CD14-positive monocyte (primary cell): ENCODE measurements at regions not wholly inside any gene's neighbourhood (a gene's known extent, or its start where the extent isn't known, plus 50 kb on each side); places are given as distances from the start of the nearest gene placed in this dataset.

ENCODE experiments used
- DNase-seq, 3 donors: peaks; one replicate each; pipeline ENCODE4 v3.0.0-alpha.2; 2011 to 2022
- H2AFZ ChIP-seq: 2 replicates; pipeline ENCODE4 v1.6.0; 2012; ENCODE audit warnings: mild to moderate bottlenecking, low read depth, low read length, inconsistent platforms; ENCODE audit not compliant: insufficient read depth, poor library complexity, severe bottlenecking
- H3K27ac ChIP-seq, 2 donors: 1 replicate in 1 of 2; 2 replicates in 1 of 2; pipeline ENCODE4 v1.5.1; 2012 to 2013; ENCODE audit warnings: low read length in 2 of 2, control low read depth in 1 of 2, inconsistent platforms in 1 of 2, low read depth in 1 of 2, mild to moderate bottlenecking in 1 of 2
- H3K27me3 ChIP-seq, 2 donors: one replicate each; pipeline versions ENCODE4 v1.6.0 to v1.6.1; 2011 to 2013; ENCODE audit warnings: low read length in 2 of 2; ENCODE audit not compliant: control insufficient read depth in 2 of 2, insufficient read depth in 2 of 2
- H3K36me3 ChIP-seq, 2 donors: replicated peaks in 1 of 2; 1 replicate in 1 of 2; 2 replicates in 1 of 2; pipeline versions ENCODE4 v1.5.1 to v1.6.1; 2012 to 2013; ENCODE audit warnings: low read length in 2 of 2, control low read depth in 1 of 2, inconsistent platforms in 1 of 2, mild to moderate bottlenecking in 1 of 2; ENCODE audit not compliant: insufficient read depth in 2 of 2, control insufficient read depth in 1 of 2
- H3K4me1 ChIP-seq, 2 donors: 1 replicate in 1 of 2; 2 replicates in 1 of 2; pipeline versions ENCODE4 v1.5.1 to v1.6.1; 2012 to 2013; ENCODE audit warnings: low read length in 2 of 2, control low read depth in 1 of 2, inconsistent platforms in 1 of 2, mild to moderate bottlenecking in 1 of 2, moderate library complexity in 1 of 2; ENCODE audit not compliant: insufficient read depth in 2 of 2, control insufficient read depth in 1 of 2
- H3K4me2 ChIP-seq: replicated peaks from 2 replicates; pipeline ENCODE3; 2012; ENCODE audit warnings: low read length, moderate library complexity, mild to moderate bottlenecking; ENCODE audit not compliant: poor library complexity, severe bottlenecking; ENCODE audit errors: extremely low read depth
- H3K4me3 ChIP-seq, 3 experiments: fragments of 200-600 bp in 1 of 3; sonication (generic) in 1 of 3; replicated peaks in 1 of 3; 1 replicate in 2 of 3; 2 replicates in 1 of 3; pipeline ENCODE4 v1.5.1; 2011 to 2013; ENCODE audit warnings: low read length in 3 of 3, mild to moderate bottlenecking in 3 of 3, control low read depth in 2 of 3, low read depth in 2 of 3, inconsistent platforms in 1 of 3, moderate library complexity in 1 of 3
- H3K79me2 ChIP-seq: 2 replicates; pipeline ENCODE4 v1.6.0; 2012; ENCODE audit warnings: mild to moderate bottlenecking, control low read depth, inconsistent platforms, low read length, moderate library complexity; ENCODE audit not compliant: insufficient read depth
- H3K9ac ChIP-seq: 2 replicates; pipeline ENCODE4 v1.6.0; 2017; ENCODE audit warnings: low read length, mild to moderate bottlenecking; ENCODE audit not compliant: insufficient read depth, poor library complexity, severe bottlenecking
- H3K9me3 ChIP-seq, 2 donors: replicated peaks in 1 of 2; 1 replicate in 1 of 2; 2 replicates in 1 of 2; pipeline versions ENCODE4 v1.5.1 to v1.6.1; 2012 to 2013; ENCODE audit warnings: low read length in 2 of 2, control low read depth in 1 of 2; ENCODE audit not compliant: control insufficient read depth in 1 of 2, insufficient read depth in 1 of 2
- H4K20me1 ChIP-seq: 2 replicates; pipeline ENCODE4 v1.6.0; 2012; ENCODE audit warnings: mild to moderate bottlenecking, low read length, control low read depth, moderate library complexity; ENCODE audit not compliant: insufficient read depth
- H3K27ac Mint-ChIP-seq, 7 donors: one replicate each; pipeline ENCODE4 v1.8.0; 2020; ENCODE audit warnings: mild to moderate bottlenecking in 7 of 7, mixed read lengths in 7 of 7, moderate library complexity in 6 of 7, inconsistent platforms in 2 of 7
- H3K27me3 Mint-ChIP-seq, 3 donors: one replicate each; pipeline ENCODE4 v1.8.0; 2021 to 2022; ENCODE audit warnings: low read depth in 3 of 3, mild to moderate bottlenecking in 3 of 3, mixed read lengths in 3 of 3, moderate library complexity in 3 of 3, inconsistent platforms in 1 of 3
- H3K36me3 Mint-ChIP-seq, 2 donors: one replicate each; pipeline ENCODE4 v1.8.0; 2020; ENCODE audit warnings: mixed read lengths in 2 of 2, inconsistent platforms in 1 of 2, mild to moderate bottlenecking in 1 of 2
- H3K4me1 Mint-ChIP-seq: one replicate; pipeline ENCODE4 v1.8.0; 2020; ENCODE audit warnings: mild to moderate bottlenecking, mixed read lengths
- H3K4me3 Mint-ChIP-seq, 2 donors: one replicate each; pipeline ENCODE4 v1.8.0; 2020; ENCODE audit warnings: mild to moderate bottlenecking in 2 of 2, mixed read lengths in 2 of 2, moderate library complexity in 1 of 2
- H3K9me3 Mint-ChIP-seq, 7 donors: one replicate each; pipeline ENCODE4 v1.8.0; 2020 to 2022; ENCODE audit warnings: mixed read lengths in 7 of 7, mild to moderate bottlenecking in 6 of 7, moderate library complexity in 6 of 7, inconsistent platforms in 2 of 7
- CTCF ChIP-seq: fragments of 200-600 bp; IDR thresholded peaks from one replicate; pipeline ENCODE4 v1.8.0; 2022; ENCODE audit warnings: antibody characterized with exemption, mild to moderate bottlenecking
- WGBS: methylation state at CpG from one replicate; pipeline ENCODE4 v1.1.5; 2013; ENCODE audit warnings: missing lambda C conversion rate; ENCODE audit not compliant: insufficient coverage; 5-methylcytosine and 5-hydroxymethylcytosine counted together
- intact Hi-C, 2 donors: fragments of 100-400 bp; cut with micrococcal nuclease; formaldehyde crosslinking; loops; one replicate each; pipeline versions ENCODE4 v1.15.0 to v1.15.1; 2023

GRCh38 chr22:48682504-48682903 is 1145.2 kb downstream of the BRD1 start:
- Histone ChIP-seq H4K20me1 (no peaks in the 10 kb centered on the region), H3K27ac (no peak overlapping the region), H3K36me3 (no peaks in the 10 kb centered on the region), H3K27me3 (no peaks in the 10 kb centered on the region), H3K4me3 (no peak overlapping the region), H2AFZ (no peak overlapping the region), H3K79me2 (no peaks in the 10 kb centered on the region), H3K4me2 (no peak overlapping the region), H3K9ac (no peak overlapping the region), H3K9me3 (peaks cover 0 to 19% of the 10 kb centered on the region in 2 donors), H3K4me1 (no peaks in the 10 kb centered on the region)
- WGBS = 96% methylated on average over 9 of the region's 11 CpGs
- peaks cover 0 to 6% (median 0%) of the 10 kb centered on the region in 3 donors for H3K27me3 Mint-ChIP-seq
- H3K27ac Mint-ChIP-seq = no peak overlapping the region
- H3K4me1 Mint-ChIP-seq = no peaks in the 10 kb centered on the region
- no peak overlapping the region for H3K4me3 Mint-ChIP-seq
- intact Hi-C loops = no loop called here
- no peak for TF ChIP-seq CTCF
- H3K36me3 Mint-ChIP-seq = no peaks in the 10 kb centered on the region
- peaks cover 4 to 26% (median 12%) of the 10 kb centered on the region in 7 donors for H3K9me3 Mint-ChIP-seq
- DNase-seq = no peak

- intact Hi-C loops = no loop called here
- H3K27me3 ChIP-seq = no peaks in the 10 kb centered on the region
- peak overlapping the region in 1 of 7 donors; percentile 11 for H3K27ac Mint-ChIP-seq
- H3K4me1 ChIP-seq = no peaks in the 10 kb centered on the region
- H2AFZ ChIP-seq = no peak overlapping the region
- H3K27ac ChIP-seq = no peak overlapping the region
- H3K36me3 ChIP-seq = no peaks in the 10 kb centered on the region
- H3K27me3 Mint-ChIP-seq = peaks cover 0 to 5% (median 0%) of the 10 kb centered on the region in 3 donors
- TF ChIP-seq CTCF = no peak
- no peak overlapping the region for H3K4me3 Mint-ChIP-seq
- 88% methylated on average over 11 of the region's 11 CpGs for WGBS
- no peaks in the 10 kb centered on the region for H4K20me1 ChIP-seq
- H3K4me3 ChIP-seq = no peak overlapping the region
- peaks cover 0 to 12% of the 10 kb centered on the region in 2 donors for H3K9me3 ChIP-seq
- no peak for DNase-seq
- H3K79me2 ChIP-seq = no peaks in the 10 kb centered on the region
- H3K36me3 Mint-ChIP-seq = no peaks in the 10 kb centered on the region
- H3K9ac ChIP-seq = no peak overlapping the region
- H3K9me3 Mint-ChIP-seq = peaks cover 0 to 20% (median 7%) of the 10 kb centered on the region in 7 donors
- H3K4me2 ChIP-seq = no peak overlapping the region
- H3K4me1 Mint-ChIP-seq = no peaks in the 10 kb centered on the region
Observed at GRCh38 chr22:48680601-48681000, 1147.1 kb downstream of the BRD1 start.
